ENCODE measurements at regions not wholly inside any gene's neighbourhood (a gene's known extent, or its start where the extent isn't known, plus 50 kb on each side); places are given as distances from the start of the nearest gene placed in this dataset.
"Not testable (repeated sequence)": the region's sequence is repeated elsewhere in the genome, so short reads cannot be mapped to it uniquely, and the experiment has no call there.

DNA sequence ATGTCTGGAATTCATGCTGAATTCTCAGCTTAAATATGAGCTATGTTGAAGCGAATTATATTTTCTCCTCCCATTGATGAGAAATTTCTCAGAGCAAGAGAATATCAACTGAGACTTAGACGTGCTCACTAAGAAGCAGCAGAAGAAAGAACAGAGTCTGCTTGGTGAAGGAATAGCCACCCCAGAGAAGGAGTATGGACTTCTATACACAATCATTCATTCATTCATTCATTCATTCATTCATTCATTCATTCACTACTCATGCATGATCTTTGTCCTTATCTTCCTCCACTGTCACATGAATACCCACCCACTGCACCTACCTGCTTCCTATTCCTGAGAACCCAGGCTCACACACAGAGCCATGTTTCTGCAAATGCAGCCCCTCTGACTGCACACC is 206.6 kb downstream of the DEPDC1B start:
- no peaks in the 10 kb centered on the region for H3K4me1 ChIP-seq (ENCODE audit: control insufficient read depth in 5 of 5, insufficient read depth in 5 of 5, low read length in 5 of 5)
- H3K4me3 ChIP-seq = no peak overlapping the region
- peaks cover 0 to 2% (median 0%) of the 10 kb centered on the region in 4 donors for H3K9me3 ChIP-seq (ENCODE audit: control insufficient read depth in 4 of 4, insufficient read depth in 3 of 4, low read length in 3 of 4)
- H3K27ac ChIP-seq (ENCODE audit: low read depth in 1 of 2, low read length in 1 of 2) = no peak overlapping the region
- DNase-seq = no peak
- ATAC-seq (ENCODE audit: insufficient read depth, low FRiP score) = no peak
- TF ChIP-seq, protein P1, sequence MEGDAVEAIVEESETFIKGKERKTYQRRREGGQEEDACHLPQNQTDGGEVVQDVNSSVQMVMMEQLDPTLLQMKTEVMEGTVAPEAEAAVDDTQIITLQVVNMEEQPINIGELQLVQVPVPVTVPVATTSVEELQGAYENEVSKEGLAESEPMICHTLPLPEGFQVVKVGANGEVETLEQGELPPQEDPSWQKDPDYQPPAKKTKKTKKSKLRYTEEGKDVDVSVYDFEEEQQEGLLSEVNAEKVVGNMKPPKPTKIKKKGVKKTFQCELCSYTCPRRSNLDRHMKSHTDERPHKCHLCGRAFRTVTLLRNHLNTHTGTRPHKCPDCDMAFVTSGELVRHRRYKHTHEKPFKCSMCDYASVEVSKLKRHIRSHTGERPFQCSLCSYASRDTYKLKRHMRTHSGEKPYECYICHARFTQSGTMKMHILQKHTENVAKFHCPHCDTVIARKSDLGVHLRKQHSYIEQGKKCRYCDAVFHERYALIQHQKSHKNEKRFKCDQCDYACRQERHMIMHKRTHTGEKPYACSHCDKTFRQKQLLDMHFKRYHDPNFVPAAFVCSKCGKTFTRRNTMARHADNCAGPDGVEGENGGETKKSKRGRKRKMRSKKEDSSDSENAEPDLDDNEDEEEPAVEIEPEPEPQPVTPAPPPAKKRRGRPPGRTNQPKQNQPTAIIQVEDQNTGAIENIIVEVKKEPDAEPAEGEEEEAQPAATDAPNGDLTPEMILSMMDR (IDR thresholded peaks at IDR 0.05; ENCODE audit: control extremely low read depth, extremely low read depth) = no peak
- no peaks in the 10 kb centered on the region for H3K36me3 ChIP-seq (ENCODE audit: control insufficient read depth in 4 of 4, insufficient read depth in 4 of 4, low read length in 4 of 4)
- H3K27me3 ChIP-seq (ENCODE audit: control insufficient read depth in 3 of 3, insufficient read depth in 3 of 3, low read length in 2 of 3) = no peaks in the 10 kb centered on the region
- no peak overlapping the region for H3K9ac ChIP-seq (ENCODE audit: insufficient read depth in 1 of 2, low read length in 2 of 2)
- WGBS, 2 donors = 96 to 97% methylated on average over 2 of the region's 2 CpGs

DNA sequence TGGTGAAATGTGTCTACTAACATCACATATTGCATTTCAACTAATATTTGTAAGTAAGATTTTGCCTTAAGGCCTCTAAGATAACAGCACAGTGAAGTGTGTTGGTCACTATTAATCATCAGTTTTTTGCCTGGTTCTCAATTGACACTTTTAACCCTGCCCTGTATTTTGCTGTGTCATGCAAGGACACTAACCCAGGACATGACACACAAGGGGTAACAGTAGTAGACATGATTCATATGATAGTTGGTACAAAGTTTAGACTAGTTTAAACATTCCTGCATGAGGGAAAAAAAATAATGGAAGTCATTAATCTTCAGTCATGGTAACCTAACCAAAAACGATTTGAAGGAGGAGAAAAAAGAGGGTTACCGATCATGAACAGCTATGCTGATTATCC is 207.0 kb downstream of the DEPDC1B start:
- no peaks in the 10 kb centered on the region for H3K27me3 ChIP-seq (ENCODE audit: control insufficient read depth in 3 of 3, insufficient read depth in 3 of 3, low read length in 2 of 3)
- H3K4me1 ChIP-seq (ENCODE audit: control insufficient read depth in 5 of 5, insufficient read depth in 5 of 5, low read length in 5 of 5) = no peaks in the 10 kb centered on the region
- no peak overlapping the region for H3K4me3 ChIP-seq
- DNase-seq = no peak
- peaks cover 0 to 2% (median 0%) of the 10 kb centered on the region in 4 donors for H3K9me3 ChIP-seq (ENCODE audit: control insufficient read depth in 4 of 4, insufficient read depth in 3 of 4, low read length in 3 of 4)
- H3K9ac ChIP-seq (ENCODE audit: insufficient read depth in 1 of 2, low read length in 2 of 2) = no peak overlapping the region
- no peaks in the 10 kb centered on the region for H3K36me3 ChIP-seq (ENCODE audit: control insufficient read depth in 4 of 4, insufficient read depth in 4 of 4, low read length in 4 of 4)
- 72 to 91% methylated on average over 2 of the region's 2 CpGs for WGBS, 2 donors
- TF ChIP-seq, protein P1 (IDR thresholded peaks at IDR 0.05; ENCODE audit: control extremely low read depth, extremely low read depth) = no peak
- ATAC-seq (ENCODE audit: insufficient read depth, low FRiP score) = no peak
- no peak overlapping the region for H3K27ac ChIP-seq (ENCODE audit: low read depth in 1 of 2, low read length in 1 of 2)

DNA sequence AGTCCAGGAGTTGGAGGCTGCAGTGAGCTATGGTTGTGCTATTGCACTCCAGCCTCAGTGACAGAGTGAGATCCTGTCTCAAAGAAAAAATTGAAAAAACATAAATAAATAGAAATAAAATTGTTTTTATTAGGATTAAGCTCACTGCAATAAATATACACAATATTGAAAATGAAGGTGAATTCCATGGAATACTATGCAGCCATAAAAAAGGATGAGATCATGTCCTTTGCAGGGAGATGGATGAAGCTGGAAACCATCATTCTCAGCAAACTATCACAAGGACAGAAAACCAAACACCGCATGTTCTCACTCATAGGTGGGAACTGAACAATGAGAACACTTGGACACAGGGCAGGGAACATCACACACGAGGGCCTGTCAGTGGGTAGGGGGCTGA is 207.6 kb downstream of the DEPDC1B start:
- 95 to 96% methylated on average over 2 of the region's 2 CpGs for WGBS, 2 donors
- ATAC-seq (ENCODE audit: insufficient read depth, low FRiP score); DNase-seq; H3K27me3 ChIP-seq (ENCODE audit: control insufficient read depth in 3 of 3, insufficient read depth in 3 of 3, low read length in 2 of 3); H3K36me3 ChIP-seq (ENCODE audit: control insufficient read depth in 4 of 4, insufficient read depth in 4 of 4, low read length in 4 of 4); H3K9me3 ChIP-seq (ENCODE audit: control insufficient read depth in 4 of 4, insufficient read depth in 3 of 4, low read length in 3 of 4); H3K4me3 ChIP-seq; H3K4me1 ChIP-seq (ENCODE audit: control insufficient read depth in 5 of 5, insufficient read depth in 5 of 5, low read length in 5 of 5); H3K9ac ChIP-seq (ENCODE audit: insufficient read depth in 1 of 2, low read length in 2 of 2); H3K27ac ChIP-seq (ENCODE audit: low read depth in 1 of 2, low read length in 1 of 2): not testable (repeated sequence)

DNA sequence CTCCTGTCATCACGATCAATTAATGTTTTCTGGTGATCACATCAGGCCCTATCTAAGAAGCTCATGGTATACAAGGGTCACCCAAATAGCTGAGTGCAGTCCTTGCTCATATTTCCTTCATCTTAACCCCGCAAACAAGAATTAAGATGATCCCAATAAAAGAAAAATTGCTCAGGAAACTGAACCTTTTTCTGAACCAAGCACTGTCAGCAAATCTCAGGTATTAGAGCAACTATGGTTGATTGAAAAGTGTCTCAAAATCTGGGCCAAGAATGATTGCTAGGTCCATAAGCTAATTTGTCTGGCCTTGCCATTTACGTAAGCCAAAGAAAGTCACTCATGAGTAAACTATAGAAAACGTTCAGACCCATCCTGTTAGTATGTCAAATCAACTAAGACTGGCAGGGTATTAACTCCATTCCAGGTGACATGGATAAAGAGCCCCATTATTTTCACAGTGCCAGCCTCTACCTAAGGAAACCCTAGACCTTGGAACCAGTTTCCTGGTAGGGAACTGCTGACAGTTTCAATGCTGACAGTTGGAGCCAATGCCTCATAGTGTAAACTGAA is 209.3 kb downstream of the DEPDC1B start:
- ATAC-seq (ENCODE audit: insufficient read depth, low FRiP score) (no peak), DNase-seq (no peak)
- no peak overlapping the region for H3K27ac ChIP-seq (ENCODE audit: low read depth in 1 of 2, low read length in 1 of 2)
- H3K9ac ChIP-seq (ENCODE audit: insufficient read depth in 1 of 2, low read length in 2 of 2) = no peak overlapping the region
- H3K9me3 ChIP-seq (ENCODE audit: control insufficient read depth in 4 of 4, insufficient read depth in 3 of 4, low read length in 3 of 4) = peaks cover 0 to 2% (median 0%) of the 10 kb centered on the region in 4 donors
- TF ChIP-seq, protein P1 (IDR thresholded peaks at IDR 0.05; ENCODE audit: control extremely low read depth, extremely low read depth) = no peak
- WGBS, 2 donors = 83 to 91% methylated on average over 4 of the region's 4 CpGs
- H3K4me1 ChIP-seq (ENCODE audit: control insufficient read depth in 5 of 5, insufficient read depth in 5 of 5, low read length in 5 of 5) = peaks cover 0 to 6% (median 0%) of the 10 kb centered on the region in 5 donors
- no peaks in the 10 kb centered on the region for H3K36me3 ChIP-seq (ENCODE audit: control insufficient read depth in 4 of 4, insufficient read depth in 4 of 4, low read length in 4 of 4)
- H3K27me3 ChIP-seq (ENCODE audit: control insufficient read depth in 3 of 3, insufficient read depth in 3 of 3, low read length in 2 of 3) = no peaks in the 10 kb centered on the region
- H3K4me3 ChIP-seq = no peak overlapping the region

All from lung (tissue), 11 donors.